Fibroblast of skin of scalp (primary cell): ENCODE measurements at regions not wholly inside any gene's neighbourhood (a gene's known extent, or its start where the extent isn't known, plus 50 kb on each side); places are given as distances from the start of the nearest gene placed in this dataset.

Experiments
- DNase-seq: peaks from one replicate; pipeline ENCODE4 v3.0.0-alpha.2; 2013

DNA sequence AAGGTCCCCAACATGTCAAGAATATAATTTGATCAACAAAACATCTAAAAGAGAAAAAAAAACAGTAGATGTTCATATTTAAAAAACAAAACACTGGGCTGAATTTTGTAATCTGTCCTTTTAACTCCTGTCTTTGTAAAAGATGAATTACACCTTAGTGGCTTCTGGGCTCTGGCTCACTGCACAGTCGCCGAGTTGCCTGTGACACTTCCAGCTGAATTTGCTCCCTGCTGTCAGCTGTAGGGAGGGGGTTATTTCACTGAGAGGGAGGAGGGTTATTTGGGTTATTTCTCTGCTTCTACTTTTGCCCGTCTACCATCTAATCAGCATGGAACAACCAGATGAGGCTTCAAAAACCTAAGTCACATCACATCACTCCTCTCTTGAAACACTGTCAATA, 193.0 kb upstream of the ZC3H12A start:
- no peak for DNase-seq

DNA sequence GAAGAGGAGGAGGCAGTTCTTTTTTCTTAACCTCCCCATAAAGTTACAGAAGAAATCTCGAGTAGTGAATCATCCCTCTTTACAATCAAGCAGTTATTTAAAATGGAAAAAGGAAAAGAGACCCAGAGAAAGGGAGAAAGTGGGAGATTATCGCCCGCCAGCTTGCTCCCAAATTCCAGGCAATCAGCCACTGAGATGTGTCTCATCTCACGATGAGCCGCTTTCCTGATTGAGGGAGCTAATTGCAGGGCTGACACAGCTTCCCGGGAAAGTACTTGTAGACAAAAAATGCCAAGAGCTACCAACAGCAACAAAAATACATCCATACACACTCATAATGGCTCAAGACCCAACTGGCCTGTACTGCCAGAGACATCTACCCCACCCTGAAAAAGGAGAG, 191.6 kb upstream of the ZC3H12A start:
- no peak for DNase-seq

DNA sequence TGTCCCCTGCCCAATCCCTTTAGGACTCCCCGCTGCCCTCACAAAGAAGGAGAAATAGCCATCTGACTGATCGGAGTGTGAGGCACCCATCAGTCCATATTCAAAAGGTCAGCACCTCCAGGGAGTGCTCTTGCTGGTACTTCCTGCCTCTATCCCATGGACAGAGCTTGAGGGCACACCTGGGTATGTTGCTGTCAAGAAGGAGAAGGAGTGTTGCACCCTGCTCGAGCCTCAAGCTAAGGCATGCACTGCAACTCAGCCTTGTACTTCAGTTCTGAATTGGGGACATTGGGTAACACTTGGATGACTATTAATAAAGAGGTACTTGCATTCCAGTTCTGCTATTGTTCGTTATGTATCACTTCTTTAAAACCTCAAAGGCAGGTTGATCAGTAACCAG, 190.3 kb upstream of the ZC3H12A start:
- DNase-seq = no peak

DNA sequence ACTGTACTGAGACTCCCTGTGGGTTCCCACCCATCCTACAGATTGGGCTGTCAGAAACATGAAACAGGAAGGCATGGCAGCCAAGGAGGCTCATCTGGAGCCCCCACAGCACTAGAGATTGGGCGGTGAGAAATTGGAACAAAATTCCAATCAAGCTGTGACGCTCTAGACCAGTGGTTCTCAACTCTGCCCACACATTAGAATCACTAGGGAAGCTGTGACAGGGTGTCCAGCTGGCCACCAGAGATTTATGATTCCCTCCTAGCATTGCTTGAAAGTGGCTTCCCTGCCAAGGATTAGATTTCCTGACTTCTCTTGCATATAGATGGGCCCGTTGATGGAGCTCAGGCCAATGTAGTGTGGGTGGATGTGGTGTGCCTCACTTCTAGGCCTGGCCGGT, 187.5 kb upstream of the ZC3H12A start:
- no peak for DNase-seq

DNA sequence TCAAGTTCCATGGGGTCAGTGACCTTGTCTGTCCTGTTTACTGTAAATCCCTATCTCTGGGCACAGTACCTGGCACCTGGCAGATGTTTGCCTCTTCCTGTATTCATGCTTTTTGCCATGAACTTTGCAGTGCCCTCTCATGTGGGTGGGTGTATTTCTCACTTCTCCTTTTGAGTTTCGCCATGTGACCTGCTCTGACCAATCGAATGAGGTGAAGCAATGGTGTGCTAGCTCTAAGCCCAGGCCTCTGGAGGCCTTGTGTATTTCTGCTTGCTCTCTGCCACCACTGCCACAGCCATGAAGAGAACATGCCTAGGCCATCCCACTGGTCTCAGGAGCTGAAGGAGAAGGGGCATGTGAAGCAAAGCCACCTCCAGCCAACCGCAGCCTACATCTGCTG, 185.5 kb upstream of the ZC3H12A start:
- no peak for DNase-seq

DNA sequence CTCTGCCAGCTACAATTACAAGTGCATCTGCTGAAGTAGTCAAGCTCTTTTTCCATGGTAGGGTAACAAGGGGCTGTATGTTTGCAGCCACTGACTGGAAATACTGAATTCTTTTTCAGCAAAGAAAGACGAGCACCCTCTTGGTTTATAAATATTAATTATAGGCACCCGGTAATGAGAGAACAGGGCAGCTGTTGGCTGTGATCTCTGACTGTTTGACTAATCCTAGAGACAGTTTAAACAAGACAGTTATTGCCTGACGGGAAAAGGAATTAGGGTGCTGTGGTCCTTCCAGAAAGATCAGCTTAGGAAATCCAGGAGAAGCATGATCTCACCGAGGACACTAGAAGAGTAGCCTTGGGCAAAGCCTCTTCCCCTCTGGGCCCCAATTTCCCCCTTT, 183.7 kb upstream of the ZC3H12A start:
- no peak for DNase-seq

DNA sequence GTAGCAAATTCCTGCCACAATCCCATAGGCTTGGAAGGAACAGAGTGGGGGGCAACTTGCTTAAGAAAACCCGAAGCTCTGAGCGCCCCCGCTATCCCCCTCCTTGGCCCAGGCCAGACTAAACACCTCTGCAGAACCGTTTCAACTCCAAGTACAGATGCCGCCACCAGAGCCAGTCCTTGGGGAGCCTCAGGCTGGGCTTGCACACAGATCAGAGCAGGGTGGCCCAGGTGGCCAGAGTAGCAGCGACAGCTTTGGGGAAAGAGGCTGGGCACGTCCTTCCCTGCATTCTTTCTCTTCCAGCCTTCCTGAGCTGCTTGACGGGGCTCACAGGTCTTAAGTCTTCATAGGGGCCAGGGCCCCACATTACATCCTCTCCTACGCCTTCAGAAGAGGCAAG, 181.6 kb upstream of the ZC3H12A start:
- DNase-seq = no peak

DNA sequence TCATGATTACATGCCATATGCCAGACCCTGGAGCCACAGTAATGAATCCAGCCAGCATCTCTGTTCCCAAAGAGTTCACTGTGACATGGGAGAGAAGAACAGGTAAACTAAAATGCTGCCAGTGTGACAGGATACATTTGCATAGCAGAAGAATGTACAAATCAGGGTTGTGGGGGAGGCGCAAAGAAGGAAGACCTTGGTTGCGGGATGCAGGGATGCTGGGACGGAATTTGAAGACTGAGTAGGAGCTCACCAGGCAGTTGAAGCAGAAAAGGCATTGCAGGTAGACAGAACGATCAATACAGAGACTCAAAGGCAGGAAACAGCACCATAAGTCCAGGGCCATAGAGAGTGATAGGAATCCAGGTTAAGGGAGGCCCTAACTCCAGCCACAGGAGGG, 180.3 kb upstream of the ZC3H12A start:
- no peak for DNase-seq

DNA sequence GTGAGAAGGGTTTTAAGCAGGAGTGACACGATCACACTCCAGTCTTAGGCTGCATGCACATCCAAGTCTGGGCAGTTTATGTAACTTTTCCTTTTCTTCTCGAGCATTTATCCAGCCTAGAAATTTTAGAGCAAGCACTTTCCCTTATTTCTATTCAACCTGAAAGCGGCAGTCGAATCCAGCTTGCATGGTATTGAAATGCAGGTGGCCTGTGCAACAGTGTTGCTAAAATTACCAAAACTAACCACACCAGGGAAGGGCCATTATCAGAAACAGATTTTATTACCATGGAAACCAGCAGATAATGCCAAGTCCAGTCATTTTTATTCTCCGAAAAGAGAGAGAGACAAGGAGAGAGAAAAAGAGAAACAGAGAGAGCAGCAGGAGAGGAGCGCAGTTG, 179.9 kb upstream of the ZC3H12A start:
- no peak for DNase-seq

DNA sequence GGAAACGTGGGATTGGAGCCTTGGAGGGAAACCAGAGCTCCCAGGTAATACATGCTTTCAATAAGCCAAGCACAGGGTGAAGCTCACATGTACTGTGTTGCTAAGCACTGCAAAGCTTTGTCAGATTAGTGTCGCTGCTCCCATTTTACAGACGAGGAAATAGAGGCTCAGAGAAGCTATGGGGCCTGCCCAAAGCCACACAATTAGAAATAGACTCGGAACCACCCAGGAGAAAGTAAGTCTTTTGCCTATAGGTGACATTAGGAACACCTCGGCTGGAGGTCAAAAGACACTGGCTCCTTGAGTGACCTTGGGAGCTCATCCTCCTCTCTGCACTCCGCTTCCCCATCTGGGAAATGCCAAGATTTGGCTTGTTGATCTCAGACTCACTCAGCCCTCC, 175.6 kb upstream of the ZC3H12A start:
- DNase-seq = no peak

DNA sequence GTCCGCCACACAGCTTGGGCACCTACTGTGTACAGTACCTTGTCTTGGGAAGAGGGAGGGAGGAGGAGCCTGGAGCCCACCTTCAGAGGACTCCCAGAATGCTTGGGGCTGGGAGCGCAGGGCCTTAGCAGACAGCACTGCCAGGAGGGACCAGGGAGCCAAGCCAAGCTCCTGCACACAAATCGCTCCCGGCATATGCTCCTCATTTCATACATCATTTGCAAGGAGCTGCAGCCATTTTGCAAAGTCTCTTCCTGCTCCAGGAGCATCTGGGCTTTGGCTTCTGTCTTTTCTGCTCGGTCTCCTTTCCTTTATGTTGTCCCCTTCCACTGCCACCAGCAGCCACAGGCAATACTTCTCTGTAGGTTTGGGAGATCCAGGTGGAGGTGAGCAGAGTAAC, 175.2 kb upstream of the ZC3H12A start:
- DNase-seq = no peak

DNA sequence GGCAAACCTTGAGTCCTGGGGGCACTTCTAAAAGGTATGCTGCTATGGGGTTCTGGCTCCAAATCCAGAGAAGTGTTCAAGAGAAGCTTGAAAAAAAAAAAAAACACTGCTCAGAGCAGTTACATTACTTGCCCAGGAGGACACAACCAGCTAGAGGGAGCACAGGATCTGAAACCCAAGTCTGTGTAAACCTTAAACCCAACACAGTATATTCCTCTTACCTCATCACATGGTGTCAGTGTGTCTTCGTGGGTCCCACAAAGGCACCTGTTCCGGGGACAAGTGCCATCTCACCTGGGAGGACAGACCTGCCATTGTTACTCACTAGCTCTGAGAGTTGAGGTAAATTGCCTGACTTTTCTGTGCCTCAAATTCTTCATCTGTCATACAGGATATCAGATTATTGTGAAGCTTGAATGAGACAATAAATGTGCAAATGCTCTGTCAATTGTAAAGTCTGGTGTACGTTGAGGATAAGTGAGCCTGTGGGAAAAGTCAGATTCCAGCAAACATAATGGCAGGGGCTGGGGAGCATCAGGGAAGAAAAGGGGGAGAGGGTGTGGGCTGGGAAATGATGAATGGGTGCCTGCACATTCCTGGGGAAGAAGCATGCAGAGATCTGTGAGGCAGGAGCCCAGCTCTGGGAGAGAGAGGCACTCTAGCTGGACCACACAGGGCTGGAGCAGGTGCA, 170.4 kb upstream of the ZC3H12A start:
- DNase-seq = no peak

DNA sequence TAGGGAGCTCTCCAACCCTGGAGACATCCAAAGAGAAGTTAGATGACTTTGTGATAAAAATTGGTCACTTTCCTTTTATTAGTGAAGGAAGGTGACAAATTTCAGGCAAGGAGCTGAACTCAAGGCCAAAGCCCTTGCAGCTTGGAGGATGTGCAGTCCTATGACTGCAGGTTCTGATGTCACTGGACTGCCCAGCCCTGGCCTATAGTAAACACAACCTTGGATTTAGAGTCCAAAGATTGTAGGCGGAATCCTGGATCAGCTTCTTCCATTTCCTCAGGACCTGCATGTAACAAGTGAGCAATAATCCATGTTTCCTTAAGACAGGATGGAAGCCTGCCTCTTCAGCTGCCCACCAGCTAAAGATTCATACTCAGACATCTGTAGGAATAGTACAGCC, 169.3 kb upstream of the ZC3H12A start:
- DNase-seq = no peak

DNA sequence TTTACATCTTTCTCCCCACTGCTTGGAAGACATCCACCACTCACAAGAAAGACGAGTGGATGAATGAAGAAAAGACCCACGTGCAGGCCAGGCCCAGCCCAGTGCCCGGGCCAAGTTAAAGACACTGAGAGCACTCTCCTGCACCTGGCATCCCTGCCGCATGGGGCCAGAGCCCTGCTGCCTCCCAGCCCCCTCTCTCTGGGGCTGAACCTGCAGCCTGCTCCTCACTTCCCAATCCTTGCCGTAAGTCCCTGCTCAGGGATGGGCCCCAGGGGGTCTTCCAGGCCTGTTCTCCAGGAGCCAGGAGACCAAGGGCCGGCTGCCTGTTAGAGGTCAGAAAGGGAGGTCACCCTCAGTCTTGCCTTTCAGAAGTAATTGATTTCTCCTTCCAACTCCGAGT, 168.5 kb upstream of the ZC3H12A start:
- no peak for DNase-seq

DNA sequence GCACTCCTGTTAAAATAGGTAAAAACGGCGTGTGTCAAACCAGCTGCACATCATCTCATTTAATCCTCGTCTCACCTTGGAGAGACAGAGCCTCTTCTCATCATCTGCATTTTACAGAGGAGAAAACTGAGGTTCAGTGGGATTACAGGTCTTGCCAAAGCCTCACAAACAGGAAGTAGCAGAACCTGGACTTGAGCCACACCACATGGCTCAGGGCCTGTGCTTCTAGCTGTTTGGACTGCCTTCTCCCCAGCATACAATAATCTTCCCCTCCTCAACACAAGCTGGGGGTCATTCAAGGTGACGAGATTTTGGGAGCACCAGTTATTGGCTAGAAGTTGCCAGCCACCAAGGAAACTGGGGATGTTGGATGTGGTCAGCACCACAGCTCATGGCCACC, 167.9 kb upstream of the ZC3H12A start:
- no peak for DNase-seq

DNA sequence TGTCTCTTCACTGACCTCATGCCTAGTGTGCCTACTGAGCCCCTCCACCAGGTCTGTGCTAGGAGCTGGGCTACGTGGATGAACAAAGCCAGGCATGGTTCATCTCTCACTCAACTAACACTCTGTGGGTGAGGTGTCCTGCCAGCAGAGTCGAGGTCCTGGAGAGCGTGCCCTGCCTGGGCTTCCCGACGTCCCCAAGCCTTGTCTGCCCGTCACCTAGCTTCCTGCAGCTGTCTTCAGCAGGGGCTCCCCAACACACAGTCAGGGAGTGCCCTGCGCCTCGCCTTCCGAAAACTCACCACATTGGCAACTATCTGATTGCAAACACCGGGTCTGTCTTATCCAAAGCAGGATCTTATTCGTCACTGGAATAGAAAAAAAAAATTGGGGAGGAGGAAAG, 167.5 kb upstream of the ZC3H12A start:
- DNase-seq = no peak

DNA sequence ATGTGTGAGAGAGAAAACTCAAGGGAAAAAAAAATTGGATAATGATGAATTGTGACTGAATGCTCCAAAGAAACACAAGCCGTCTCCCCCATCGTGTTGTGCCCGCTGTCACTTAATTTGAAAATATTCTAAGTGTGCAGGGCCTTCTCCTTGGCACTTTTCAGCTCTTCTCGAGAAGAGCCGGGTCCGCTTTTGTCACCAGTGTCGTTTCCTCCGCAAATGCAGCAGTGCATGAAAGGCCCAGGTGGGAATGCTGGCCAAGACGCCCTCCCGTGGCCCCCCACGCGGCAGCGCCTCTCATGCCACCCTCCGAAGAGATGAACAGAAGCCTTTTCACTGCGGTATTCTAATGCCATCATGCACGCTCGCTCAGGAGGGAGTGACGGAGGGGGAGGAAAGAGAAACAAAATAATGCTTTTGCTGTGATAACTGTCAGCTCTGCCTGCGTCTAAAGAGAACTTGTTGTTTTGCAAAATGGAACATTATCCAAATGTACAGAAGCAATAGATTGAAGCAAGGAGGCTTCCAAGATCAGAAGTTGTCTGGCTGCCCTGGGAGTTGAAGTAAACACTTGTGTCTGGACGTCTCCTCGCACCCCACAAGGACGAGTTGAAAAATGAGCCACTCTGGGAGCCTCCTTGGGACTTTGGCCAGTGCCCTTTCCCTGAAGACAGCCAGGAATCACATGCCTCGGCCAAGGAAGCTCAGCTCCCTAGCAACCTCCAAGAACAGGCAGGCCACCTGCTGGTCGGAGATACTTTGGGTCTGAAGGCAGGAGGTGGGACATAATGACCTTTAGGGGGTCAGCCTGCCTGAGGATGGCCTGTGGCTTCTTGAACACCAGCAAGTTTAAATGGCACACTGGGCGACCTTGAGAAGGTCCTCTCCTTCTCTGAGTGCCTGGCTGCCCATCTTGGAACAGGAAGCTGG, 166.1 kb upstream of the ZC3H12A start:
- DNase-seq = no peak

DNA sequence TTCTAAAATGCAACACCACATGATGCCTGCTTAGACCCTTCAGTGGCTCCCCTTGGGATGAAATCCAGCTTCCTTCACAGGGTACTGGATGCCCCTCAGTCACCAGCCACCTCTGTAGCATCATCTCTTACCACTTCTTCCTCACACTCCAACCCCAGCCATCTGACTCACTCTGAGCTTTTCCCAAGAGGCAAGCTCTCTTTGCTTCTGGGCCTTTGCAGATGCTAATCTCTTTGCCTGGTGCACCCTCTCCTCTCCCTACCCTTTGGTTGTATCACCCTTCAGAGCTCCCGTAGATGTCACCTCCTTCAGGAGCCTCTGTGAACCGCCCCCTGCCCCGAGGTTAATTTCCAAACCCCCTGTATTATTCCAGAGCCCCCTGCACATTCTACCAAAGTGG, 164.8 kb upstream of the ZC3H12A start:
- no peak for DNase-seq

DNA sequence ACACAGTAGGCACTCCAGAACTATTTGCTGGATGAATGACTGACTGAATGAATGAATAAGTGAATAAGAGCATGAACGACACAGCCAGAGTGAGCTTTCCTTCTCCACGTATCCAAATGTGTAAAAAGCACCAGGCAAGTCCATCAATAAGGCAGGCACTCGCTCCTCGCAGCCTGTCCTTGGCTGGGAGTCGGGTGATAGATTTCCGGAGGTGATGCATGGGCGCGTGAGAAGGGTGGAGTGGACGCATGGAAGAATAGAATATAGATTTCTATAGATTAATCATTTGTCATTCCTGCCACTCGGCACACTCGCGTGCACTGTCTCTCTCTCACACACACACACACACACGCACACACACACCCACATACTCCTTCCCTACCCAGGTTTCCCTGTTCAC, 164.3 kb upstream of the ZC3H12A start:
- no peak for DNase-seq

DNA sequence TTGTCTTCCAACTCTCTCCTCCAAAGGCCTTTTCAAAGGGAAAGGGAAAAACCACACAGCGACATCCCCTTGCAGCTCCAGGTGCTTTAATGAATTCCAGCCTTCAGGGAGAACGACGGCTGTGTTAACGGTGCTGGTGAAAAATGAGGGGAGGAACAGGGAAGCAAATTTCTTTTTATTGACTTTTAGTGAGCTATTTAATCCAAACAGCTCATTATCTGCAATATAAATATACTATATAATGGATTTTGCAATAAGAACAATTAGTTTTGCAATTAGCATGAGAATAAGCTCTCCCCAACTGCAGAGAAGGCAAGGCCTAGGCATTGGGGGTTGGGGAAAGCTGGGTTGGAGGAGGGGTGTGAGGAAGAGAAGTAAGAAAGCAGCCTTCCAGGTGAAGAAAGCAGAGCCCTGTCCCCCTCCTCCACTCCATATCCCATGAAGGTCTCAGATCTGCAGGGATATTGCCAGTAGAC, 159.0 kb upstream of the ZC3H12A start:
- no peak for DNase-seq

DNA sequence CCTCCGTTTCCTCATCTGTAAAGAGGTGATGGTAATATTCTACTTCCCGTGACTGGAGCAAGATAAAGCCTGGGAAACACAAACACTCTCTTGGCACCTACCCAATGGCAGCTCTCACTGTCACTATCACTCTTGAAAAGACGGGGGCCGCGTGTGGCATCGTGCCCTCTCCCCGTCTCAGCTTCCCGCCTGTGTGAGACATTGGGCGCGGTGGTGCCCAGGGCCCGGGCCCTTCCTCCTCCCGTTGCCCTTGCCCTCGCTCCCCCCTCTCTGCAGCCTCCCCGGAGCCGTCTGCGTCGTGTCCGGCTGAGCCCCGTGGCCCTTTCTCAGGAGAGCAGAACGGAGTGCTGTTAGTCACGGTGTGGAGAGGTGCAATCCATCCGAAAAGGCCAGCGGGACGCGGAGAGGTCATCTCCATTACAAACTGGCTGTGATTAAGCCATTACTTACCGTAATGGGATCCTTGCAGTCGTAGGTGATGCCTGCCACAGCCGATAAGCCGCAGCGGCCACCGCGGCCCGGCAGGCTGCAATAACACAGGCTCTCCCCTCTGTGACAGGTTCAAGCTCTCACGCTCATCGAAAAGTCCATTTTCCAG, 156.4 kb upstream of the ZC3H12A start:
- DNase-seq = no peak

DNA sequence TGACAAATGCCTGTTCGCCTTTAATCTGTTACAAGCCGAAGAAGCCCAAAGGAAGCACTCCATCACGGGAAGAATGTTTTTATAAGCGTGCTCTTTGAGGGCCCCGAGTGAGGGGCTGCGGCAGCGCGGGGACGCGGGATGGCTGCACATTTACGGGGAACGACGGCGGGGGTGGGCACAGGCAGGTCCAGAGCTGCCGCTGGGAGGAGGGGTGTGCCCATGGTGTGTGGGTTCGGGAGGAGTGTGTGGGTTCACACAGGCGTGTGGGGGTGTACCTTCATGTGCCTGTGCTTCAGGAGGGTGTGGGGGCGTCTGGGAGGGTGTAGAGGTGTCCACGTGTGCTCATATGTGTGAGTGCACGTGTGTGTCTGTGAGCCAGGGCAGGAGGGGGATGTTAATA, 155.9 kb upstream of the ZC3H12A start:
- DNase-seq = no peak

DNA sequence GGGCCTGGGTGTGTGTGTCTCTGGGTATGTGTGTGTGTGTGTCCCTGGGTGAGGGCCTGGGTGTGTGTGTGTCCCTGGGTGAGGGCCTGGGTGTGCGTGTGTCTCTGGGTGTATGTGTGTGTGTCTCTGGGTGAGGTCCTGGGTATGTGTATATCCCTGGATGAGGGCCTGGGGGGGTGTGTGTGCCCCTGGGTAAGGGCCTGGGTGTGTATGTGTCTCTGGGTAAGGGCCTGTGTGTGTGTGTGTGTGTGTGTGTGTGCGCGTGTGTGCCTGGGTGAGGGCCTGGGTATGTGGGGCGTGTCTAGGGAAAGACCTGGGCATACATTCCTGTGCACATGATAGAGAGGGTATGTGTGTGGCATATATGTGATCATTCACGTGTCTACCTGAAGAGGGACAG, 155.1 kb upstream of the ZC3H12A start:
- no peak for DNase-seq
